Midbrain (tissue), 1 donor: ENCODE measurements at regions not wholly inside any gene's neighbourhood (a gene's known extent, or its start where the extent isn't known, plus 50 kb on each side); places are given as distances from the start of the nearest gene placed in this dataset.

Source experiments
- DNase-seq: peaks from one replicate; lab custom pipeline; 2025; lab: John Stamatoyannopoulos, UW

- DNase-seq = no peak
Measured at GRCh38 chr3:127396473-127396872, 108.6 kb upstream of the PRR20G start.

DNA sequence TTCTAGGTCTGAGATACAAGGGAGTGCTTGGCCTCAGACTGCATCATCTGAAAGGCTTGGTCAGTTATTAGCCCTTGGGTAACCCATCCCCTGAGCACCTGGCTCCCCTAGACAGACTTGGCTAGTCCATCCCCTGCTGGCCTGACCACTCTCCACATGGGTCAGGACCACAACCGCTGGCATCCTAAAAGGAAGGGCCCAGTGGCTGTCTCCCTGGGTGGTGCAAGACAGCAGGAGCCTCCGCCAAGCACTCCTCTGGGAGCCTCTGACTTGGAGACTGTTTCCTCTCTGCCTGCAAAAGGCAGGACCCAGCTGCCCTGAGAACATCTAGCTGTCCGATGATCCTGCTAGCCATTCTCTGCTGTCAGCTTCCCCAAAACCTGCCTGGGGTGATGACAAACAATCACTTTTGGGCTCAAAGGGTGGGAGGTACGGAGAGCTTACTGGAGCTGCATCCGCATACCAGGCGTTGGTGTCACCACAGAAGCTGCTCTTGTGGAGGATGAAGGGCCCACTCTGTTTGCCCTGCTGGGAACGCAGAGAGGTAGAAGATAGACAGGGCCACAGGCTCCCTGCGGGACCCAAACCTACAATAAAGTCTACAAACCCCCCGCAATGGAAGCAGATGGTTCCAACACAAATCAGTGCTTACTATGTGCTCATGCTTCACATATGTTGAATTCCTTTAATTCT is 108.0 kb upstream of the PRR20G start:
- no peak for DNase-seq

DNA sequence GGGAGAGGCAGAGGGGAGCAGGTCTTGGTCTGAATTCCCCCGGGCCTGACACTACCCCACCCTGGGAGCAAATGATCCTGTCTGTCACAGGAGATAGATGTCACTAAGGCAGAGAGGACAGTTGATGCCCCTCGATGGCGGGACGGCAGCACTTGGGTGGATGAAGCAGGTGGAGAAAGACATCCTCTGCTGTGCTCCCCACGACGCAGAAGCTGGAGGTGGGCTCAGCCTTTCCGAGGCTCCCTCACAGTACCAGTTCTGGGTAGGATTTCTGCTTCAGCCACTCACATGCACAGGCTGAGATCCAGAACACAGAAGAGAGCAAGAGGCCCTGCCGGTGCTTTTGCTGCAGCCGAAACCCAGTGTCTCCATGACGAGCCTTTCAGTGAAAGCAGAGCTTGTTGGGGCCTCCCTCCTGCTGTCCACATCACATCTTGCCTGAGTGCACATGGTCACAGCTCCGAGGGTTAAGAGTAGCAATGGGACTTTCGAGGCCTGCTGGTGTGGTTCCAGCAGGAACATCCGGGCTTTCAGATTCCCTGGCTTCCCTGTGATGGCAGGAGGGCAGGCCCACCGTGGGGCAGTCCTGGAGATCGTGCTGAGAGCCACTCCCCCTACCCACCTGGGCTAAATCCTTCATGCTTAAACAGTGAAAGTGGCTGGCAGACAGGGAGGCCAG is 107.3 kb upstream of the PRR20G start:
- no peak for DNase-seq

DNA sequence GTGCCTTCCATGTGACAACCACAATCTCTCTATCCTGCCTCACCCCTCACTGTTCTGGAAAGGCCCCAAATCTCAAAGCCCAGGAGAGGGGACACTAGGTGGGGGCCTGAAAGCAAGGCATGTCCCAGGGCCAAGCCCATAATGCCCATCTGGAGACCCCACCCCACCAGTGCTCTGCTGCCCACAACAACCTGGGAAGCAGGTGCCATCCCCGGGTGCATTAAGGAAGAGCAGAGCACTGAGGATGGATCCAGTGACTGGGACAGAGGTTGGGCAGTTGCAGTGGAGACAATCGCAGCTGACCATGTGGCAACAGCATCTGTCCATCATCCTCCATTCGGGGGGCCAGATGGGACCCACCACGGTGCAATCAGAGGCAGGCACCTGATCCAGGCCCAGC is 106.2 kb upstream of the PRR20G start:
- no peak for DNase-seq

- DNase-seq = no peak
Measured at GRCh38 chr3:127393131-127393820, 105.4 kb upstream of the PRR20G start.

GRCh38 chr3:127392156-127392490 is 104.3 kb upstream of the PRR20G start:
- DNase-seq = no peak

- no peak for DNase-seq
Measured at GRCh38 chr3:127391436-127392155, 103.8 kb upstream of the PRR20G start.

DNA sequence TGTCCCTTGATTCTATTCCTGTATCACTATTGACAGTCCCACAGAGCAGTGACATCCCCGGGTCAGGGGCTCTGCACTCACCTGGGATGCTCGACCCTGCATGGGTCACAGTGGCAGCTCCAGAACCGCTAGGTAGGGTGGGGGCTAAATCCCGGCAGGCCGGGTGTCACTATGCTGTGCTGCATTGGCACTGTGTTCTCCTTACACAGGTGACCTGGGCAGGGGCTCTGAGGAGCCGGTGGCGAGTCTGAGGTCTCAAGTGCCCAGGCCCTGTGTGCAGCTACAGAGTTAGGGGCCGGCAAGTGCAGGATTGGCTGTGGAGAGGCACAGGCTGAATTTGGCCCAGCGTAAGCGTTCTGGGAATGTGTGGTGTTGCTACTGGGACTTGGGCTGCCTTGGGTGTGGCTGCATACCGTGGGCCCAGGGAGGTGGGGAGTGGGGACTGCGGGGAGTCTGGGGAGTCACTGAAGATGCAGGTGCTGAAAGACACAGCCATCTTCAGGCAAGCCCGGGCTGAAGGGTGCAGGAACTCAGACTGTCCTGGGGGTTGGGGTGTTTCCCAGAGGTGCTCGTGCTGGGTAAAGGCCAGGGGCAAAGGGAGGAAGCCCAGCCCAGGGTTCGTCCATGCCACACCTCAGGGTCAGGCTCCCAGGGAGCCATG is 102.6 kb upstream of the PRR20G start:
- DNase-seq = no peak

DNA sequence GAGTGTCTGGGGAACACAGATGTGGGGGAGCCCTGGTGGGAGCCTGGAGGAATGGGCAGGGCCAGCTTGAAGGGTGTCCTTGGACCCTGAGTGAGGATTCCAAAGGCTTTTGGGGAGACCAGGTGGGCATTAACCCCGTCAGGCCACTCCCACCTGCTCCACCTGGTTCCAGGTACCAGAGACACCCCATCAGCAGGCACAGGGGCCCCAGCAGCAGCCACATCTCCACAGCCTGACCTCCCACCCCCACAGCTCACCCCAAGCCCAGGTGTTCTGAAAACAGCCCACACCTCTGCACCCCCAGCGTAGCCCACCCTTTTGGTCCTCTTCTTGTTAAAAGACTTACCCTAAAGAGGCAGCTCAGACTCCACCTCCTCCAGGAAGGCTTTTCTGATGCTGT is 102.1 kb upstream of the PRR20G start:
- no peak for DNase-seq

- DNase-seq = no peak
Measured at GRCh38 chr3:127389420-127389819, 101.6 kb upstream of the PRR20G start.

DNA sequence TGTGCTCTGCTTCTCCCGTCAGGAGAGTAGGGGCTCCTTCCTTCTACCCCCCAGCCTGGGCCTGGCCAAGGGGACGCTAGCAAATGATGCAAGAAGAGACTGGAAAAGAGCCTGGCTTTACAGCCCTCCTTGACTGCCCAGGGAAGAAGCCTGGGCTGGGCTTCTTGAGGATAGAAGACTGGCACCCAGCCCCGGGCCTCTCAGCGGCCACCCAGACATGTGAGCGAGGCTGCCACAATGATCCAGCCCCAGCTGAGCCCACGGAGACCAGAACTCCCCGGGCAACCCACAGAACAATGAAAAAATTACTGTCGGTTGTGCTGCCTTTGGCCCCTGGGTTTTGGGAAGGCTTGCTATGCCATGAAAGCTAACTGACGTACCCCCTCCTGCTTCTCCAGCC is 100.6 kb upstream of the PRR20G start:
- DNase-seq = no peak

GRCh38 chr3:127387556-127388153 is 99.8 kb upstream of the PRR20G start:
- DNase-seq = no peak

DNA sequence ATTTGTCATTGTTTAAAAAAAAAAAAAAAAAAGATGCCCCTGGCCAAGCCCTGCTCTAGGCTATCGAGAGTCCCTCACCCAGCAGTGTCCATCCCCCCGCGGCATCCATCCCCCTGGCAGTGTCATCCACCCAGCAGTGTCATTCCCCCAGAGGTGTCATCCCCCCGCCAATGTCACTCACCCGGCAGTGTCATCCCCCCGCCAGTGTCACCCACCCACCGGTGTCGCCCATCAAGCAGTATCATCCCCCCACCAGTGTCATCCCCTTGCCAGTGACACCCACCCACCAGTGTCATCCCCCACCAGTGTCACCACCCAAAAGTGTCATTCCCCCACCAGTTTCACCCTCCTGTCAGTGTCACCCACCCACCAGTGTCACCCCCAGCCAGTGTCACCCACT is 99.3 kb upstream of the PRR20G start:
- DNase-seq = no peak

DNA sequence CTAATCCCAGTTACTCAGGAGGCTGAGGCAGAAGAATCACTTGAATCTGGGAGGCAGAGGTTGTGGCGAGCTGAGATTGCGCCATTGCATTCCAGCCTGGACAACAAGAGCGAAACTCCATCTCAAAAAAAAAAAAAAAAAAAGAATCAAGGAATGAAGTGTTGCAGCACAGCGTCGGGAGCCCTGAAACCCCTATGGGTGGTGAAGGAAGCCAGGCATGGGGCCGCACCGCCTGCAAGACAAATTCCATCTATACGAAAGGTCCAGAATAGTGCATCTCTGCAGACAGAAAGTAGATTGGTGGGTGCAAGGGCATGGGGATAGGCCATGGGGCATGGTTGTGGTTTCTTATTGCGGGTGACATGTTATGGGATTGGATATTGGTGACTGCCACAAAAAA is 98.6 kb upstream of the PRR20G start:
- no peak for DNase-seq

- no peak for DNase-seq
Measured at GRCh38 chr3:127385540-127385870, 97.7 kb upstream of the PRR20G start.

DNA sequence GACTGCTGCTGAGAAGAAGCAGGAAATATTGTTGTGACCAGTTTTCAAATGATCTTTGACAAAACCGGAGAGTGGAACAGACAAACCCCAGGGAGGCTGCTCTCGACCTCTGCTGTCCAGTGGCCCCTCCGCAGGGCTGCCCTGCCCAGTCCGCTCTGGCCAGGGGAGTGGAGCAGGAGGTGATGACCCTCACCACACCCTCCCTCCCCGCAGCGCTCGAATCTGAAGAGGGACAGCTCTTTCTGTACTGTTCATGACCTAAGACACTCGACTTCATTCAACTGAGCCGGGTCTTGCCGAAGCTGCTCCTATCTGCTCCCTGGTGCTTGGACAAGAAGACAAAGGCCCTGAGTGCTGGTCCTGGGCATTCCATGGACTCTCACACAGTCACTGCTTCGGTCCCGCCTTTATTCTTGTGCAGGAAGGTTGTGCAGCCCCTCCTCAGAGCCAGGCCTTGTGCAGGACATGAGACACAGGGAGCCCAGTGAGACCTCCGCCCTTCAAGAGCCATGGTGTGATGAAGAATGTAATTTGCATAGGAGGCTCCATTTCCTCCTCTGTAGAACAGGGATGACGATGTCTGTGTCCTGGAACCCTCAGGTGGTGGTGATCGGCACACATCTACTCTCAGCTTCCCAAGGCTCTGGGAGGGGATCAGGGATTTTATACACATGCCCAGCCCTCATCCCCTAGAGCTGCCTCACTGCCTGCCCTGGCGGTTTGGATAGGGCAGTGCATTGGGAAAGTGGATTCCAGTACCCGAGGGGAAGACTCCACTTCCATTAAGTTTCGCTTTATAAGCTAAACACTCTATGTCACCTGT is 97.1 kb upstream of the PRR20G start:
- no peak for DNase-seq

DNA sequence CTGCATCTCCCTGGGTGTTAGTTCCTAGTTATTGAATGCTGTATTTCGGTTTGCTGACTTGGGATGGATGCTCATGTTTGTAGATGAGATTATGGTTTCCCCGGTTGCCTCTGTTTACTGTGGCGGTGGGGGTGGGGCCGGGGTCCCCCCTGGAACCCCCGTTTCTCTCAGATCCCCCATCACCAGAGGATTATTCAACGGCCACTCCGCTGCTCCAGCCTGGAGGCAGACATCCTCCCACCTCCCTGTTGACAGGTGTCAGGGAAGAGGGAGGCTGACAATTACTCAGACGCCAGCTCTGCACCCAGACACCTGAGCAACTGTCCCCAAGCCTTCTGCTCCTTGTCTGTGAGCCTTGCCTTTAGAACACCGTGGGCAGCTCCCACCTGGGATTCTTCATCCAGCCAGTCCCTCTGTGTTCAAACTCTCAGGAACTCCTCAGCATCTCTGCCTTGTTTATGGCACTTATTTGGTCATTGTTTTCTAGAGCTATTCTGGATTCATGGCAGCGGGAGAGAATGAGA is 95.9 kb upstream of the PRR20G start:
- DNase-seq = no peak

- no peak for DNase-seq
Measured at GRCh38 chr3:127377801-127378655, 90.2 kb upstream of the PRR20G start.

DNA sequence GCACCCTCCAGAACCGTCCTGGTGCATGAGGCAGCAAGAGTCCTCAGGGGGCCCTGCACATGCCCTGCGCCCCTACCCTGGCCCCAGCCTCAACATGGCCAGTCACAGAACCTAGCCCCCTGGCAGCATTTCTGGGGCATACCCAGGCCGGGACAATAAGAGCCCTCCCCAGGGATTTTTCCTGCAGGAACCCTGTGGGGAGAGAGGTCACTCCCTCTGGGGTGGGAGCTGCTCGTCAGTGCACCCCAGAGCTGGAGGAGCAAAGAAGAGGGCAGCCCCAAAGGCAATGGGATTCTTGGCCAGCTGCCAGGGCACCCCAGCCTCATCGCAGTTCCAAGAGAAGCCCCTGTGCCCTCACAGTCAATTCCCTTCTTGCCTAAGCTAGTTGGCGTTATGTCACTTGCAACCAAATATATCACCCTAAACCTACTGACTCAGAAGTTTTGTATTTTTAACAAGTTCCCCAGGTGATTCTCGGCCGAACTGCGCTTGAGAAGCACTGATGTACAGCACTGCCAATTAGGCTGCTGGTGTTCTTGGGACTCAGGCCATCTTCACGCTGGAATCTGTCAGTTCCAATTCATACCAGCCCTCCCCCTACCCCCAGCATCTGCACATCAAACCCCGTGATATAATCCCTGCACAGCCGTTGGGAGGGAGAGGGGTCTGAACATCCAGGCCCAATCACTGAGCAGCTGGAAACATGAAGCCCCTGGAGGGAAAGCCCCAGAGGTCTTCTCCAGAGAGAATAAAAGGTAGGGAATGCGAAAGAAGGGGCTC is 87.5 kb upstream of the PRR20G start:
- no peak for DNase-seq
